Endothelial cell of umbilical vein (primary cell): ENCODE measurements at regions not wholly inside any gene's neighbourhood (a gene's known extent, or its start where the extent isn't known, plus 50 kb on each side); places are given as distances from the start of the nearest gene placed in this dataset.

Experiments used
- BruUV-seq: library from RNA; stranded (reverse); fragments of 400-500 nt; replicated peaks from 2 replicates; lab custom pipeline; 2021; lab: Mats Ljungman, UMichigan
- CTCF ChIA-PET: fragments of 300-600, 350-600 bp; sonication (Branson Sonifier 250); formaldehyde crosslinking; loops from one replicate; lab custom pipeline; 2021; ENCODE audit warnings: antibody characterized with exemption, inconsistent platforms; lab: Charles Lee
- POLR2A ChIA-PET: fragments of 300-600, 350-600 bp; sonication (Branson Sonifier 250); formaldehyde crosslinking; loops from one replicate; lab custom pipeline; 2021; ENCODE audit warnings: antibody characterized with exemption, inconsistent platforms; lab: Charles Lee
- DNase-seq: peaks from one replicate; pipeline ENCODE4 v3.0.0-alpha.2; 2011; ENCODE audit warnings: low read depth, low spot score
- FAIRE-seq: peaks from 2 replicates; lab custom pipeline; 2011; peaks lifted over from hg19 to GRCh38; lab: Jason Lieb, UNC
- H2AFZ ChIP-seq: 2 replicates; pipeline ENCODE4 v1.6.0; 2012; ENCODE audit warnings: low read depth, low read length, control low read depth, inconsistent platforms
- H3K27ac ChIP-seq: 2 replicates; pipeline ENCODE4 v1.5.1; 2011; ENCODE audit warnings: low read depth, mild to moderate bottlenecking, control low read depth, low read length, moderate library complexity; ENCODE audit not compliant: insufficient read depth
- H3K27me3 ChIP-seq, 2 experiments: 2 replicates each; pipeline versions ENCODE4 v1.6.0 to v1.6.1; 2011; ENCODE audit warnings: low read length in 2 of 2, mixed read lengths in 1 of 2; ENCODE audit not compliant: control insufficient read depth in 2 of 2, insufficient read depth in 2 of 2
- H3K36me3 ChIP-seq, 2 experiments: 2 replicates in 1 of 2; 3 replicates in 1 of 2; pipeline ENCODE4 v1.5.1; 2011; ENCODE audit warnings: low read length in 2 of 2, mild to moderate bottlenecking in 1 of 2, moderate library complexity in 1 of 2; ENCODE audit not compliant: control insufficient read depth in 2 of 2, insufficient read depth in 2 of 2; ENCODE audit errors: extremely low read depth in 1 of 2
- H3K4me1 ChIP-seq: 3 replicates; pipeline ENCODE4 v1.5.1; 2011; ENCODE audit warnings: mild to moderate bottlenecking, low read length; ENCODE audit not compliant: control insufficient read depth, insufficient read depth; ENCODE audit errors: extremely low read depth
- H3K4me2 ChIP-seq: 2 replicates; pipeline ENCODE4 v1.6.1; 2011; ENCODE audit warnings: low read length, control low read depth, mixed read lengths; ENCODE audit not compliant: insufficient read depth
- H3K4me3 ChIP-seq, 3 experiments: fragments of 200-600 bp in 1 of 3; sonication (generic), shearing (Covaris generic) in 1 of 3; replicated peaks in 1 of 3; 2 replicates each; pipeline ENCODE4 v1.5.1; 2011 to 2016; ENCODE audit warnings: control low read depth in 3 of 3, low read length in 3 of 3, mild to moderate bottlenecking in 2 of 3, inconsistent platforms in 1 of 3, low read depth in 1 of 3, moderate library complexity in 1 of 3; ENCODE audit not compliant: insufficient read depth in 1 of 3
- H3K79me2 ChIP-seq: 2 replicates; pipeline ENCODE4 v1.6.0; 2012; ENCODE audit warnings: low read length, inconsistent platforms; ENCODE audit not compliant: control insufficient read depth, insufficient read depth
- H3K9ac ChIP-seq: replicated peaks from 2 replicates; pipeline ENCODE3; 2011; ENCODE audit warnings: low read length, control low read depth; ENCODE audit not compliant: insufficient read depth; ENCODE audit errors: extremely low read depth
- H3K9me1 ChIP-seq: replicated peaks from 3 replicates; pipeline ENCODE4 v1.6.0; 2011; ENCODE audit warnings: mild to moderate bottlenecking, low read length; ENCODE audit not compliant: control insufficient read depth, insufficient read depth; ENCODE audit errors: extremely low read depth
- H3K9me3 ChIP-seq: replicated peaks from 2 replicates; pipeline ENCODE4 v1.5.1; 2012; ENCODE audit warnings: low read length, inconsistent platforms; ENCODE audit not compliant: control insufficient read depth, insufficient read depth
- H4K20me1 ChIP-seq: replicated peaks from 2 replicates; pipeline ENCODE3; 2011; ENCODE audit warnings: mild to moderate bottlenecking, low read length; ENCODE audit not compliant: control insufficient read depth, insufficient read depth; ENCODE audit errors: extremely low read depth
- CTCF ChIP-seq, 2 donors: IDR thresholded peaks; 1 replicate in 1 of 2; 2 replicates in 1 of 2; pipeline ENCODE4 v1.5.1; 2011; ENCODE audit warnings: low read length in 2 of 2, mild to moderate bottlenecking in 2 of 2, moderate library complexity in 2 of 2, control low read depth in 1 of 2, inconsistent platforms in 1 of 2, low read depth in 1 of 2; ENCODE audit not compliant: insufficient read depth in 1 of 2; ENCODE audit errors: extremely low read depth in 1 of 2
- EZH2 ChIP-seq: IDR thresholded peaks from 2 replicates; pipeline ENCODE4 v1.6.1; 2012; ENCODE audit warnings: borderline replicate concordance, low read depth, mild to moderate bottlenecking, moderate library complexity, low read length, inconsistent platforms; ENCODE audit not compliant: severe bottlenecking
- FOS ChIP-seq: IDR thresholded peaks from 2 replicates; pipeline ENCODE4 v1.6.1; 2011; ENCODE audit warnings: mild to moderate bottlenecking, low read length, moderate library complexity, borderline replicate concordance; ENCODE audit not compliant: insufficient read depth
- GATA2 ChIP-seq: IDR thresholded peaks from 2 replicates; pipeline ENCODE4 v1.7.0; 2011; ENCODE audit warnings: low read depth, mild to moderate bottlenecking, moderate library complexity, mixed read lengths, low read length; ENCODE audit not compliant: insufficient read length, insufficient read depth
- JUN ChIP-seq: IDR thresholded peaks from 2 replicates; pipeline ENCODE4 v1.6.1; 2011; ENCODE audit warnings: borderline replicate concordance, low read depth; ENCODE audit not compliant: insufficient read length, insufficient read depth
- MAX ChIP-seq: IDR thresholded peaks from 2 replicates; pipeline ENCODE4 v1.6.1; 2011; ENCODE audit not compliant: insufficient read depth, insufficient read length
- MYC ChIP-seq: IDR thresholded peaks from one replicate; pipeline ENCODE4 v1.6.1; 2011; ENCODE audit warnings: mild to moderate bottlenecking, low read depth, low read length
- POLR2A ChIP-seq: IDR thresholded peaks from 2 replicates; pipeline ENCODE4 v1.6.1; 2012; ENCODE audit warnings: low read depth, mild to moderate bottlenecking, control low read depth, low read length
- POLR2AphosphoS5 ChIP-seq: IDR thresholded peaks from 2 replicates; pipeline ENCODE4 v1.6.1; 2012; ENCODE audit warnings: low read depth, mild to moderate bottlenecking, control low read depth, low read length, moderate library complexity; ENCODE audit not compliant: insufficient read depth
- dilution Hi-C: fragments of 300-500 bp; cut with MboI; formaldehyde crosslinking; loops from one replicate; pipeline ENCODE4 v1.15.0; 2019; ENCODE audit warnings: low sequenced_read_pairs; ENCODE audit not compliant: extremely low pct_ligation_motif_present
- intact Hi-C: fragments of 100-400 bp; cut with micrococcal nuclease; formaldehyde crosslinking; loops from one replicate; pipeline ENCODE4 v1.10.0; 2022

GRCh38 chr6:137405806-137406205, 88.4 kb downstream of the OLIG3 start:
- intact Hi-C loops: no loop called here
- Histone ChIP-seq H3K27ac (no peak overlapping the region), H3K36me3 (no peaks in the 10 kb centered on the region), H3K9me3 (no peaks in the 10 kb centered on the region), H3K9me1 (no peaks in the 10 kb centered on the region), H3K9ac (no peak overlapping the region), H3K79me2 (no peaks in the 10 kb centered on the region), H3K4me3 (no peak overlapping the region), H3K4me1 (no peaks in the 10 kb centered on the region), H4K20me1 (no peaks in the 10 kb centered on the region), H2AFZ (no peak overlapping the region), H3K4me2 (no peak overlapping the region), H3K27me3 (peaks cover 1 to 3% of the 10 kb centered on the region in 2 experiments)
- dilution Hi-C loops: no loop called here
- TF ChIP-seq MAX (no peak), CTCF (IDR thresholded peaks at IDR 0.05; ENCODE audit: extremely low read depth in 1 of 2, insufficient read depth in 1 of 2, low read depth in 1 of 2, low read length in 2 of 2) (no peak), MYC (no peak), POLR2A (no peak), GATA2 (no peak), JUN (no peak), POLR2AphosphoS5 (no peak), FOS (no peak), EZH2 (no peak)
- FAIRE-seq (no peak), DNase-seq (no peak)
- CTCF ChIA-PET: no interaction called here
- BruUV-seq: no TSS peak
- POLR2A ChIA-PET: no interaction called here
